DMS79 (cell line): ENCODE measurements at regions not wholly inside any gene's neighbourhood (a gene's known extent, or its start where the extent isn't known, plus 50 kb on each side); places are given as distances from the start of the nearest gene placed in this dataset.
"Not testable (repeated sequence)": the region's sequence is repeated elsewhere in the genome, so short reads cannot be mapped to it uniquely, and the experiment has no call there.

Experiments
- DNase-seq: peaks from one replicate; lab custom pipeline; 2025; lab: John Stamatoyannopoulos, UW

- DNase-seq, result no peak
Observed at GRCh38 chr22:44628835-44629234, 73.2 kb upstream of the PRR5 start.

GRCh38 chr22:44628273-44628672, 73.7 kb upstream of the PRR5 start:
- no peak for DNase-seq

GRCh38 chr22:44627521-44628139, 74.4 kb upstream of the PRR5 start:
- no peak for DNase-seq

GRCh38 chr22:44625981-44626687, 75.9 kb upstream of the PRR5 start:
- DNase-seq, result no peak

GRCh38 chr22:44625421-44625760, 76.6 kb upstream of the PRR5 start:
- no peak for DNase-seq

GRCh38 chr22:44624689-44625420, 77.1 kb upstream of the PRR5 start:
- no peak for DNase-seq

GRCh38 chr22:44623771-44624510, 78.1 kb upstream of the PRR5 start:
- no peak for DNase-seq

GRCh38 chr22:44622679-44623078, 79.3 kb upstream of the PRR5 start:
- DNase-seq, result no peak

- no peak for DNase-seq
Observed at GRCh38 chr22:44622147-44622427, 79.9 kb upstream of the PRR5 start.

- no peak for DNase-seq
Observed at GRCh38 chr22:44621401-44622146, 80.4 kb upstream of the PRR5 start.

GRCh38 chr22:44620841-44621257, 81.2 kb upstream of the PRR5 start:
- DNase-seq, result no peak

- no peak for DNase-seq
Observed at GRCh38 chr22:44620129-44620840, 81.7 kb upstream of the PRR5 start.

- DNase-seq, result not testable (repeated sequence)
Observed at GRCh38 chr22:44619560-44620128, 82.4 kb upstream of the PRR5 start.

GRCh38 chr22:44618910-44619309, 83.1 kb upstream of the PRR5 start:
- DNase-seq, result not testable (repeated sequence)

- DNase-seq, result no peak
Observed at GRCh38 chr22:44618400-44618799, 83.6 kb upstream of the PRR5 start.

GRCh38 chr22:44617828-44618227, 84.2 kb upstream of the PRR5 start:
- no peak for DNase-seq

GRCh38 chr22:44616882-44617655, 84.9 kb upstream of the PRR5 start:
- DNase-seq, result no peak

- no peak for DNase-seq
Observed at GRCh38 chr22:44616461-44616860, 85.5 kb upstream of the PRR5 start.

- no peak for DNase-seq
Observed at GRCh38 chr22:44615602-44616180, 86.3 kb upstream of the PRR5 start.

GRCh38 chr22:44615146-44615545, 86.9 kb upstream of the PRR5 start:
- no peak for DNase-seq
